CD14-positive monocyte (primary cell): ENCODE measurements at regions not wholly inside any gene's neighbourhood (a gene's known extent, or its start where the extent isn't known, plus 50 kb on each side); places are given as distances from the start of the nearest gene placed in this dataset.

Source experiments
- DNase-seq, 3 donors: peaks; one replicate each; pipeline ENCODE4 v3.0.0-alpha.2; 2011 to 2022
- H2AFZ ChIP-seq: 2 replicates; pipeline ENCODE4 v1.6.0; 2012; ENCODE audit warnings: mild to moderate bottlenecking, low read depth, low read length, inconsistent platforms; ENCODE audit not compliant: insufficient read depth, poor library complexity, severe bottlenecking
- H3K27ac ChIP-seq, 2 donors: 1 replicate in 1 of 2; 2 replicates in 1 of 2; pipeline ENCODE4 v1.5.1; 2012 to 2013; ENCODE audit warnings: low read length in 2 of 2, control low read depth in 1 of 2, inconsistent platforms in 1 of 2, low read depth in 1 of 2, mild to moderate bottlenecking in 1 of 2
- H3K27me3 ChIP-seq, 2 donors: one replicate each; pipeline versions ENCODE4 v1.6.0 to v1.6.1; 2011 to 2013; ENCODE audit warnings: low read length in 2 of 2; ENCODE audit not compliant: control insufficient read depth in 2 of 2, insufficient read depth in 2 of 2
- H3K36me3 ChIP-seq, 2 donors: replicated peaks in 1 of 2; 1 replicate in 1 of 2; 2 replicates in 1 of 2; pipeline versions ENCODE4 v1.5.1 to v1.6.1; 2012 to 2013; ENCODE audit warnings: low read length in 2 of 2, control low read depth in 1 of 2, inconsistent platforms in 1 of 2, mild to moderate bottlenecking in 1 of 2; ENCODE audit not compliant: insufficient read depth in 2 of 2, control insufficient read depth in 1 of 2
- H3K4me1 ChIP-seq, 2 donors: 1 replicate in 1 of 2; 2 replicates in 1 of 2; pipeline versions ENCODE4 v1.5.1 to v1.6.1; 2012 to 2013; ENCODE audit warnings: low read length in 2 of 2, control low read depth in 1 of 2, inconsistent platforms in 1 of 2, mild to moderate bottlenecking in 1 of 2, moderate library complexity in 1 of 2; ENCODE audit not compliant: insufficient read depth in 2 of 2, control insufficient read depth in 1 of 2
- H3K4me2 ChIP-seq: replicated peaks from 2 replicates; pipeline ENCODE3; 2012; ENCODE audit warnings: low read length, moderate library complexity, mild to moderate bottlenecking; ENCODE audit not compliant: poor library complexity, severe bottlenecking; ENCODE audit errors: extremely low read depth
- H3K4me3 ChIP-seq, 3 experiments: fragments of 200-600 bp in 1 of 3; sonication (generic) in 1 of 3; replicated peaks in 1 of 3; 1 replicate in 2 of 3; 2 replicates in 1 of 3; pipeline ENCODE4 v1.5.1; 2011 to 2013; ENCODE audit warnings: low read length in 3 of 3, mild to moderate bottlenecking in 3 of 3, control low read depth in 2 of 3, low read depth in 2 of 3, inconsistent platforms in 1 of 3, moderate library complexity in 1 of 3
- H3K79me2 ChIP-seq: 2 replicates; pipeline ENCODE4 v1.6.0; 2012; ENCODE audit warnings: mild to moderate bottlenecking, control low read depth, inconsistent platforms, low read length, moderate library complexity; ENCODE audit not compliant: insufficient read depth
- H3K9ac ChIP-seq: 2 replicates; pipeline ENCODE4 v1.6.0; 2017; ENCODE audit warnings: low read length, mild to moderate bottlenecking; ENCODE audit not compliant: insufficient read depth, poor library complexity, severe bottlenecking
- H3K9me3 ChIP-seq, 2 donors: replicated peaks in 1 of 2; 1 replicate in 1 of 2; 2 replicates in 1 of 2; pipeline versions ENCODE4 v1.5.1 to v1.6.1; 2012 to 2013; ENCODE audit warnings: low read length in 2 of 2, control low read depth in 1 of 2; ENCODE audit not compliant: control insufficient read depth in 1 of 2, insufficient read depth in 1 of 2
- H4K20me1 ChIP-seq: 2 replicates; pipeline ENCODE4 v1.6.0; 2012; ENCODE audit warnings: mild to moderate bottlenecking, low read length, control low read depth, moderate library complexity; ENCODE audit not compliant: insufficient read depth
- H3K27ac Mint-ChIP-seq, 7 donors: one replicate each; pipeline ENCODE4 v1.8.0; 2020; ENCODE audit warnings: mild to moderate bottlenecking in 7 of 7, mixed read lengths in 7 of 7, moderate library complexity in 6 of 7, inconsistent platforms in 2 of 7
- H3K27me3 Mint-ChIP-seq, 3 donors: one replicate each; pipeline ENCODE4 v1.8.0; 2021 to 2022; ENCODE audit warnings: low read depth in 3 of 3, mild to moderate bottlenecking in 3 of 3, mixed read lengths in 3 of 3, moderate library complexity in 3 of 3, inconsistent platforms in 1 of 3
- H3K36me3 Mint-ChIP-seq, 2 donors: one replicate each; pipeline ENCODE4 v1.8.0; 2020; ENCODE audit warnings: mixed read lengths in 2 of 2, inconsistent platforms in 1 of 2, mild to moderate bottlenecking in 1 of 2
- H3K4me1 Mint-ChIP-seq: one replicate; pipeline ENCODE4 v1.8.0; 2020; ENCODE audit warnings: mild to moderate bottlenecking, mixed read lengths
- H3K4me3 Mint-ChIP-seq, 2 donors: one replicate each; pipeline ENCODE4 v1.8.0; 2020; ENCODE audit warnings: mild to moderate bottlenecking in 2 of 2, mixed read lengths in 2 of 2, moderate library complexity in 1 of 2
- H3K9me3 Mint-ChIP-seq, 7 donors: one replicate each; pipeline ENCODE4 v1.8.0; 2020 to 2022; ENCODE audit warnings: mixed read lengths in 7 of 7, mild to moderate bottlenecking in 6 of 7, moderate library complexity in 6 of 7, inconsistent platforms in 2 of 7
- WGBS: methylation state at CpG from one replicate; pipeline ENCODE4 v1.1.5; 2013; ENCODE audit warnings: missing lambda C conversion rate; ENCODE audit not compliant: insufficient coverage; 5-methylcytosine and 5-hydroxymethylcytosine counted together
- intact Hi-C, 2 donors: fragments of 100-400 bp; cut with micrococcal nuclease; formaldehyde crosslinking; loops; one replicate each; pipeline versions ENCODE4 v1.15.0 to v1.15.1; 2023
- TF ChIP-seq, protein P1 (sequence below): fragments of 200-600 bp; IDR thresholded peaks from one replicate; pipeline ENCODE4 v1.8.0; 2022; ENCODE audit warnings: antibody characterized with exemption, mild to moderate bottlenecking

DNA sequence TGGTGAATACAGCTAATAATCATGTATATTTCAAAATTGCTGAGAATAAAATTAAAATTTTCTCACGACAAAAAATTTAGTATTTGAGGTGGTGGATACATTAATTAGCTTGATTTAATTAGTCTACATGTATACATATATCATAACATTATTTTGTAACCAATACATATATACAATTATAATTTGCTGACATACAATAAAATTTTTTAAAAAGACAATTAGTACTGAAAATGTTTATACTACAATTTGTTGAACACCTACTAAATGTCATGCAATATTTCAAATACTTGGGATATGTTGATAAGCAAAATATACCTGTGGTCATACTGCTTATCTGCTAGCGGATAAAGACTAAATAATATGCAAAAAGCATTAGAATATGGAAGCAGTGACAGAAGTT lies 586.5 kb downstream of the SLITRK6 start:
- Histone ChIP-seq H3K79me2 (no peaks in the 10 kb centered on the region), H3K27me3 (no peaks in the 10 kb centered on the region), H3K4me1 (no peaks in the 10 kb centered on the region), H3K9ac (no peak overlapping the region), H3K4me3 (no peak overlapping the region), H2AFZ (no peak overlapping the region), H4K20me1 (no peaks in the 10 kb centered on the region), H3K9me3 (peaks cover 12 to 15% of the 10 kb centered on the region in 2 donors), H3K27ac (no peak overlapping the region), H3K36me3 (no peaks in the 10 kb centered on the region), H3K4me2 (no peak overlapping the region)
- TF ChIP-seq, protein P1, sequence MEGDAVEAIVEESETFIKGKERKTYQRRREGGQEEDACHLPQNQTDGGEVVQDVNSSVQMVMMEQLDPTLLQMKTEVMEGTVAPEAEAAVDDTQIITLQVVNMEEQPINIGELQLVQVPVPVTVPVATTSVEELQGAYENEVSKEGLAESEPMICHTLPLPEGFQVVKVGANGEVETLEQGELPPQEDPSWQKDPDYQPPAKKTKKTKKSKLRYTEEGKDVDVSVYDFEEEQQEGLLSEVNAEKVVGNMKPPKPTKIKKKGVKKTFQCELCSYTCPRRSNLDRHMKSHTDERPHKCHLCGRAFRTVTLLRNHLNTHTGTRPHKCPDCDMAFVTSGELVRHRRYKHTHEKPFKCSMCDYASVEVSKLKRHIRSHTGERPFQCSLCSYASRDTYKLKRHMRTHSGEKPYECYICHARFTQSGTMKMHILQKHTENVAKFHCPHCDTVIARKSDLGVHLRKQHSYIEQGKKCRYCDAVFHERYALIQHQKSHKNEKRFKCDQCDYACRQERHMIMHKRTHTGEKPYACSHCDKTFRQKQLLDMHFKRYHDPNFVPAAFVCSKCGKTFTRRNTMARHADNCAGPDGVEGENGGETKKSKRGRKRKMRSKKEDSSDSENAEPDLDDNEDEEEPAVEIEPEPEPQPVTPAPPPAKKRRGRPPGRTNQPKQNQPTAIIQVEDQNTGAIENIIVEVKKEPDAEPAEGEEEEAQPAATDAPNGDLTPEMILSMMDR = no peak
- H3K9me3 Mint-ChIP-seq = peaks cover 3 to 15% (median 9%) of the 10 kb centered on the region in 7 donors
- H3K27me3 Mint-ChIP-seq = peaks cover 0 to 2% (median 0%) of the 10 kb centered on the region in 3 donors
- H3K27ac Mint-ChIP-seq = no peak overlapping the region
- H3K4me3 Mint-ChIP-seq = no peak overlapping the region
- intact Hi-C loops = no loop called here
- WGBS = no CpG with 5 or more reads among the region's 2 CpGs
- no peak for DNase-seq
- H3K36me3 Mint-ChIP-seq = no peaks in the 10 kb centered on the region
- H3K4me1 Mint-ChIP-seq = no peaks in the 10 kb centered on the region

DNA sequence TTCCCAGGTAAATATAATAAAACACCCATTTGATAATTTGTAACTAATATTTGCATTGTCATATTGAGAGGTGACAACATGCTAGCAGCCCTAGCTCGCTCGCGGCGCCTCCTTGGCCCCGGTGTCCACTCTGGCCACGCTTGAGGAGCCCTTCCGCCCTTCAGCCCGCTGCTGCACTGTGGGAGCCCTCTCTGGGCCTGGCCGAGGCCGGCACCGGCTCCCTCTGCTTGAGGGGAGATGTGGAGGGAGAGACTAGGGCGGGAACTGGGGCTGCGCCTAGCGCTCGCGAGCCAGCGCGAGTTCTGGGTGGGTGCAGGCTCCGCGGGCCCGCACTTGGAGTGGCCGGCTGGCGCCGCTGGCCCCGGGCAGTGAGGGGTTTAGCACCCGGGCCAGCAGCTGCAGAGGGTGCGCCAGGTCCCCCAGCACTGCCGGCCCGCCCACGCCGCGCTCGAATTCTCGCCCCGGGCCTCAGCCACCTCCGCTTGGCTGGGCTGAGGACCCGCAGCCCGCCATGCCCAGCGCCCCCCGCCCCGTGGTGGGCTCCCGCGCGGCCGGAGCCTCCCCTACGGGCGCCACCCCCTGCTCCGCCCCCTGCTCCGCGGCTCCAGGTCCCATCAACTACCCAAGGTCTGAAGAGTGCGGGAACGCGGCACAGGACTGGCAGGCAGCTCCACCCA lies 594.4 kb downstream of the SLITRK6 start:
- Mint-ChIP-seq H3K27ac (no peak overlapping the region), H3K36me3 (no peaks in the 10 kb centered on the region), H3K4me1 (no peaks in the 10 kb centered on the region), H3K9me3 (peaks cover 11 to 28% (median 16%) of the 10 kb centered on the region in 7 donors), H3K27me3 (peaks cover 0 to 2% (median 0%) of the 10 kb centered on the region in 3 donors), H3K4me3 (no peak overlapping the region)
- H3K9ac ChIP-seq = no peak overlapping the region
- no peak overlapping the region for H3K4me2 ChIP-seq
- no peaks in the 10 kb centered on the region for H3K27me3 ChIP-seq
- H3K9me3 ChIP-seq = peaks cover 21 to 30% of the 10 kb centered on the region in 2 donors
- no peaks in the 10 kb centered on the region for H4K20me1 ChIP-seq
- TF ChIP-seq, protein P1 = no peak
- 90% methylated on average over 47 of the region's 53 CpGs for whole genome bisulfite sequencing
- no peaks in the 10 kb centered on the region for H3K79me2 ChIP-seq
- intact Hi-C loops = no loop called here
- no peak for DNase-seq
- no peak overlapping the region for H3K27ac ChIP-seq
- no peaks in the 10 kb centered on the region for H3K36me3 ChIP-seq
- H3K4me1 ChIP-seq = no peaks in the 10 kb centered on the region
- no peak overlapping the region for H2AFZ ChIP-seq
- no peak overlapping the region for H3K4me3 ChIP-seq
